ENCODE measurements at regions not wholly inside any gene's neighbourhood (a gene's known extent, or its start where the extent isn't known, plus 50 kb on each side); places are given as distances from the start of the nearest gene placed in this dataset.
"Not testable (repeated sequence)": the region's sequence is repeated elsewhere in the genome, so short reads cannot be mapped to it uniquely, and the experiment has no call there.

- DNase-seq, result no peak
Observed at GRCh38 chr9:16278326-16278999, 592.0 kb downstream of the BNC2 start.

- DNase-seq, result no peak
Observed at GRCh38 chr9:16281707-16282106, 588.8 kb downstream of the BNC2 start.

GRCh38 chr9:16282216-16282615, 588.3 kb downstream of the BNC2 start:
- no peak for DNase-seq

GRCh38 chr9:16282718-16283117, 587.8 kb downstream of the BNC2 start:
- DNase-seq, result no peak

- DNase-seq, result no peak
Observed at GRCh38 chr9:16286160-16286559, 584.3 kb downstream of the BNC2 start.

- DNase-seq, result no peak
Observed at GRCh38 chr9:16289639-16290038, 580.8 kb downstream of the BNC2 start.

- DNase-seq, result no peak
Observed at GRCh38 chr9:16290169-16290568, 580.3 kb downstream of the BNC2 start.

GRCh38 chr9:16291921-16292320, 578.5 kb downstream of the BNC2 start:
- DNase-seq, result no peak

- no peak for DNase-seq
Observed at GRCh38 chr9:16293610-16294009, 576.9 kb downstream of the BNC2 start.

GRCh38 chr9:16294133-16294770, 576.2 kb downstream of the BNC2 start:
- no peak for DNase-seq

- not testable (repeated sequence) for DNase-seq
Observed at GRCh38 chr9:16294940-16295339, 575.5 kb downstream of the BNC2 start.

GRCh38 chr9:16299368-16299767, 571.1 kb downstream of the BNC2 start:
- DNase-seq, result not testable (repeated sequence)

- no peak for DNase-seq
Observed at GRCh38 chr9:16303506-16303905, 567.0 kb downstream of the BNC2 start.

- DNase-seq, result no peak
Observed at GRCh38 chr9:16304301-16304700, 566.2 kb downstream of the BNC2 start.

- DNase-seq, result no peak
Observed at GRCh38 chr9:16306586-16306985, 563.9 kb downstream of the BNC2 start.

- no peak for DNase-seq
Observed at GRCh38 chr9:16307626-16308195, 562.8 kb downstream of the BNC2 start.

- no peak for DNase-seq
Observed at GRCh38 chr9:16308645-16309044, 561.8 kb downstream of the BNC2 start.

- DNase-seq, result no peak
Observed at GRCh38 chr9:16309082-16309468, 561.4 kb downstream of the BNC2 start.

GRCh38 chr9:16309469-16310271, 560.8 kb downstream of the BNC2 start:
- no peak for DNase-seq

- no peak for DNase-seq
Observed at GRCh38 chr9:16310278-16311110, 560.0 kb downstream of the BNC2 start.

- DNase-seq, result no peak
Observed at GRCh38 chr9:16312116-16312515, 558.4 kb downstream of the BNC2 start.

- no peak for DNase-seq
Observed at GRCh38 chr9:16312962-16313546, 557.4 kb downstream of the BNC2 start.
